HepG2 (cell line): ENCODE measurements at regions not wholly inside any gene's neighbourhood (a gene's known extent, or its start where the extent isn't known, plus 50 kb on each side); places are given as distances from the start of the nearest gene placed in this dataset.

ENCODE experiments used
- CEBPB ChIP-seq: IDR thresholded peaks from 2 replicates; pipeline ENCODE4 v1.6.1; 2011; ENCODE audit warnings: low read depth, low read length, improper control_type of control experiment, borderline replicate concordance
- CREB1 ChIP-seq, 2 experiments: fragments of 450-650 bp in 1 of 2; IDR thresholded peaks; 2 replicates each; pipeline ENCODE4 v1.6.1; 2016 to 2017; ENCODE audit warnings: control low read depth in 1 of 2, mild to moderate bottlenecking in 1 of 2, missing compliant biosample characterization in 1 of 2, missing genetic modification characterization in 1 of 2
- CTCF ChIP-seq: sonication (generic); formaldehyde crosslinking; IDR thresholded peaks from 2 replicates; pipeline ENCODE4 v1.5.0; 2020; ENCODE audit warnings: mild to moderate bottlenecking, missing genetic modification reagents, moderate library complexity
- HMGXB4 ChIP-seq, 2 experiments: sonication (generic) in 1 of 2; formaldehyde crosslinking in 1 of 2; IDR thresholded peaks; 2 replicates each; pipeline versions ENCODE4 v1.4.0 to v1.6.1; 2018 to 2020; ENCODE audit warnings: missing genetic modification reagents in 2 of 2, borderline replicate concordance in 1 of 2, low read depth in 1 of 2, mild to moderate bottlenecking in 1 of 2, missing biosample characterization in 1 of 2
- SIN3A ChIP-seq: IDR thresholded peaks from 2 replicates; pipeline ENCODE4 v1.6.1; 2011; ENCODE audit warnings: low read depth, mild to moderate bottlenecking, control low read depth, low read length, borderline replicate concordance
- SIN3B ChIP-seq: fragments of 150-350 bp; IDR thresholded peaks from 2 replicates; pipeline ENCODE4 v1.6.1; 2014; ENCODE audit warnings: low read length
- ZNF263 ChIP-seq: sonication (generic); formaldehyde crosslinking; IDR thresholded peaks from 2 replicates; pipeline ENCODE4 v1.4.0; 2020; ENCODE audit warnings: missing genetic modification reagents
- ZNF274 ChIP-seq: sonication (generic); formaldehyde crosslinking; IDR thresholded peaks from 2 replicates; pipeline ENCODE4 v1.5.1; 2020; ENCODE audit warnings: mild to moderate bottlenecking, missing genetic modification reagents
- TF ChIP-seq, protein P1 (sequence below), 2 experiments: IDR thresholded peaks; 2 replicates each; pipeline ENCODE4 v1.6.1; 2011 to 2012; ENCODE audit warnings: low read length in 2 of 2, borderline replicate concordance in 1 of 2, low read depth in 1 of 2, mild to moderate bottlenecking in 1 of 2, moderate library complexity in 1 of 2

DNA sequence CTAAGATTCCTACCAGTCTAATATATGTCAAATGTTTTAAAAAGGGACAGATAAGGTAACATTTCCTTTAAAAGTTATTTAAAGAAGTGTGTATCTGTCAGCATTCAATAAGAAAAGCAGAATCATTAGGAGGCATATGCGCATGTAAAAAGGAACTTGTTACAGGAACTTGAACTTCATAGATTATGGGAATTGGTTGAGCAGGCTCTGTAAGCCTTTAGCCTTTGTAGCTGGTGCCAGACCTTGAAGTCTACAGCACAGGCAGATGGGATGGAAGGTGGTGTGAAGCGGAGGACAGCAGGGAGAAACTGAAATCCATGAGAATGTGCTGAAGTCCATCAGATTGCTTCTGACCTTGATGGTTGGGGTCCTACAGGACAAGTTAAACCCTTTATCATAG lies 138.3 kb upstream of the ST6GAL2 start:
- TF ChIP-seq SIN3A (no peak), CTCF (CRISPR knock-in tag) (no peak), SIN3B (no peak), ZNF274 (CRISPR knock-in tag) (no peak), CEBPB (no peak), ZNF263 (CRISPR knock-in tag) (no peak), CREB1 (IDR thresholded peaks at IDR 0.05) (no peak), CREB1 (CRISPR knock-in tag; IDR thresholded peaks at IDR 0.05) (no peak), HMGXB4 (CRISPR knock-in tag; IDR thresholded peaks at IDR 0.05; ENCODE audit: borderline replicate concordance in 1 of 2, low read depth in 1 of 2) (no peak)
- TF ChIP-seq, protein P1, sequence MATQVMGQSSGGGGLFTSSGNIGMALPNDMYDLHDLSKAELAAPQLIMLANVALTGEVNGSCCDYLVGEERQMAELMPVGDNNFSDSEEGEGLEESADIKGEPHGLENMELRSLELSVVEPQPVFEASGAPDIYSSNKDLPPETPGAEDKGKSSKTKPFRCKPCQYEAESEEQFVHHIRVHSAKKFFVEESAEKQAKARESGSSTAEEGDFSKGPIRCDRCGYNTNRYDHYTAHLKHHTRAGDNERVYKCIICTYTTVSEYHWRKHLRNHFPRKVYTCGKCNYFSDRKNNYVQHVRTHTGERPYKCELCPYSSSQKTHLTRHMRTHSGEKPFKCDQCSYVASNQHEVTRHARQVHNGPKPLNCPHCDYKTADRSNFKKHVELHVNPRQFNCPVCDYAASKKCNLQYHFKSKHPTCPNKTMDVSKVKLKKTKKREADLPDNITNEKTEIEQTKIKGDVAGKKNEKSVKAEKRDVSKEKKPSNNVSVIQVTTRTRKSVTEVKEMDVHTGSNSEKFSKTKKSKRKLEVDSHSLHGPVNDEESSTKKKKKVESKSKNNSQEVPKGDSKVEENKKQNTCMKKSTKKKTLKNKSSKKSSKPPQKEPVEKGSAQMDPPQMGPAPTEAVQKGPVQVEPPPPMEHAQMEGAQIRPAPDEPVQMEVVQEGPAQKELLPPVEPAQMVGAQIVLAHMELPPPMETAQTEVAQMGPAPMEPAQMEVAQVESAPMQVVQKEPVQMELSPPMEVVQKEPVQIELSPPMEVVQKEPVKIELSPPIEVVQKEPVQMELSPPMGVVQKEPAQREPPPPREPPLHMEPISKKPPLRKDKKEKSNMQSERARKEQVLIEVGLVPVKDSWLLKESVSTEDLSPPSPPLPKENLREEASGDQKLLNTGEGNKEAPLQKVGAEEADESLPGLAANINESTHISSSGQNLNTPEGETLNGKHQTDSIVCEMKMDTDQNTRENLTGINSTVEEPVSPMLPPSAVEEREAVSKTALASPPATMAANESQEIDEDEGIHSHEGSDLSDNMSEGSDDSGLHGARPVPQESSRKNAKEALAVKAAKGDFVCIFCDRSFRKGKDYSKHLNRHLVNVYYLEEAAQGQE (IDR thresholded peaks at IDR 0.05; ENCODE audit: borderline replicate concordance in 1 of 2, low read depth in 1 of 2, low read length in 2 of 2), result no peak
